HG03432 (cell line): ENCODE measurements at regions not wholly inside any gene's neighbourhood (a gene's known extent, or its start where the extent isn't known, plus 50 kb on each side); places are given as distances from the start of the nearest gene placed in this dataset.

ENCODE experiments used
- ATAC-seq: cut with Tn5 transposase; IDR thresholded peaks from one replicate; pipeline ENCODE4 v1.9.1; 2021; ENCODE audit warnings: mild to moderate bottlenecking, moderate library complexity; ENCODE audit not compliant: unreplicated experiment

- ATAC-seq, result no peak
Observed at GRCh38 chr10:78739444-78740053, 329.2 kb upstream of the ZMIZ1 start.

- no peak for ATAC-seq
Observed at GRCh38 chr10:78740976-78741915, 327.5 kb upstream of the ZMIZ1 start.

DNA sequence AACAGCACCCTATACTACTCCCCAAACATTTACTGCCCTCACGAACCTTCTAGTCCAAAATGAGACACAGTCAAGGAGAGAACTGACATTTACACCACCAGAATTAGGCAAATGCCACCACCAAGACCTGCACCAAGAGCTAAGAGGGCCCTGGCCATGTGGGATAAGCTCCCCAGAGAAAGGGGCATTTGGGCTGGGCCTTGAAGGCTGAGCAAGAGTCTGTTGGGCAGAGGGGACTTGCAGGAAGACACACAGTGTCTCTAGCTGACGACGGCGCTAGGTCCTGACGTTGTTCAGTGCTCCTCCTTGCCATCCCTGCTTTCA is 326.4 kb upstream of the ZMIZ1 start:
- no peak for ATAC-seq

DNA sequence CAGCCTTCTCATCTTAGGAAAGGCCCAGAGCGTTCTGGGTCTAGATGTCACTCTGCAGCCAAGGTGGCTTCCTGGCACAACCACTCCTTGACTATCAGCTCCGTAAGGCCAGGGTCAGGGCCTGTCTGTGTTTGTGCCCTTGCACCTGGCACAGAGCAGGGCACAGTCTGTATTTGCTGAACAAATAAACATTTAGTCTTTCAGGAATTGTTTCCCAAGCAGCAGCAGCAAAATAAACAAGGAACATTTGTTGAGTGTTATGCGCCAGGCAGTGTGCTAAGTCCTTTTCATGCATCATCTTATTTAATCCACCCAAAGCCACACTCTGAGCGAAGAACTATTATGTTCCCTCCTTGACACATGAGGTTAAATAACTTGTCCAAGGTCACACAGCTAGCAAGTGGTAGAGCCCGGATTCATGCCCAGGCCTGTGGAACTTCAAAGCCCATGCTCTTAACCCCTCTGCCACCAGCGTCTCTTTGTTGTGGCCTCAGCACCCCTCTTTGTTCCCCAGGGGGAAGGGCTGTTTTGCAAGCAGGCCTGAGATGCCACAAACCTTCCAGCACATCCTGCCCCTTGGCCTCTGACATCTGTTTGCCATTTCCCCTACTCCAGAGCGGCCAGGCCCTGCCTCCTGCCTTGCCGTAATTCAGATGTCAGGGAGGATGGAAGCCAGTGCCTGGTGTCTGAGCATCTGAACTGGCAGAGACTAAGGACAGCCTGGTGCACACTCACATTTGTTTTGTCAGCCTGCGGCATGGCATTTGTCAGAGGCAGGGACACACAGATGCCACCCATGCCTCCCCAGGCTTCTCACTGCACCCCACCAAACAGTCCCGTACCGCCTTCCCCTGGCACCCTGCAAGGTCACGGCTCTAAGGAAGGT is 325.8 kb upstream of the ZMIZ1 start:
- no peak for ATAC-seq

DNA sequence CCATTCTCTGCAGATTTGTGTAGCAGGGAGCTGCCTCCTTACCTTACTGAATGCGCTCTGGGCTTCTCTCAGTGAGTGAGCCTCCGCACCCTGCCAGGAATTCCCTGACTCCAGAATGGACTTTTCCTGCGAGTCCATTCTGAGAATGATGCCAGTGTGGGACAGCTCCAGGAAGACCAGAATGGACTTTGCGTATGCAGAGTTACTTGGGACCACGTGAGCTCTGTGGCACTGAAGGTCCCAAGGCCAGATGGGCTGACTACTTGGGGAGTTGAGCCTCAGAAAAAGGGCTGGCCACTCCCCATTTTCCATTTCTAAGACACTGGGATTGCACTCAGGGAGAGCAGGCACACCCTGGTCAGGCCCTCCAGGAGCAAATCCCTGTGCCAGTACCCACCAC is 324.7 kb upstream of the ZMIZ1 start:
- ATAC-seq, result no peak

- no peak for ATAC-seq
Observed at GRCh38 chr10:78744491-78745090, 324.2 kb upstream of the ZMIZ1 start.

- ATAC-seq, result no peak
Observed at GRCh38 chr10:78745441-78745840, 323.3 kb upstream of the ZMIZ1 start.

DNA sequence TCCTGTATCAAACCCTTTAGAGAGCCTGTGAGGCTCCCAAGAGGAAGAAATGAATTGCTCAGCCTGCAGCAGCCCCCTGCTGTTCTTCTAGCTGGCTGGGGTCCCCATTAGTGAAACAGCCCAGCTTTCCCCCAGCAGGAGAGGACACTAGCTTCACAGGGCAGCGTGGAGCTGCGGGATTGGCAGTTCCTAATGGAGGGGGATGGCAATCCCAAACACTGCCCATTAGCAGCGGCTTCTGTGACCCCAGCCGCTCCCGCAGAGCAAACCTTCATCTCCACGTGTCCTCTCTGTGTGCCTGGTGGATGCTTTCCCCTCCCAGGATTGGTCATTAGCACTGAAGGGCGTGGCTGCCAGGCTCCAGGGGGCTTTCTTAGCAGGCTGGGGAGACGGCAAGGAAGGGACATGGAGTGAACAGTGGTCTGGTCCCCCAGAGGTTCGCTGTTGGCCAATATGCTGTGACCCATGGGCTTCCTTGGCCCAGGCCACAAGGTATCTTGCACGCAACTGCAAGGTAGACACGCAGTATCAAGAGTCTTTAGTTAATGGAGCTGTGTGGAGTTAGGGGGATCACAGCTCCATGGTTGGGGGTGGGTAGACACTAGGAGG is 322.5 kb upstream of the ZMIZ1 start:
- no peak for ATAC-seq

- no peak for ATAC-seq
Observed at GRCh38 chr10:78747401-78748234, 321.1 kb upstream of the ZMIZ1 start.

DNA sequence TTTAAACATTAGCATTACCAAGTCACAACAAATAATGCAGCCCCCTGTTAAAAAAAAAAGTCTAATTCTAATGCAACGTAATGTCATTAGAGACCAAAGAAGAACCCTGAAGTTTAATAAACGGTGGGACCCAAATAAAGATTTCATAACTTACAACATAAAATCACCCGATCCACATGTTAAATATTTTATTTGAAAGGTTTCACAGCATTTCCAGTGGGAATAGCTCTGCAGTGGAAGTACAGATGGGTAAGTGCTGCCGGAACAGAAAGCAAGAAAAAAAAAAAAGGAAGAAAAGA is 320.6 kb upstream of the ZMIZ1 start:
- ATAC-seq, result no peak

DNA sequence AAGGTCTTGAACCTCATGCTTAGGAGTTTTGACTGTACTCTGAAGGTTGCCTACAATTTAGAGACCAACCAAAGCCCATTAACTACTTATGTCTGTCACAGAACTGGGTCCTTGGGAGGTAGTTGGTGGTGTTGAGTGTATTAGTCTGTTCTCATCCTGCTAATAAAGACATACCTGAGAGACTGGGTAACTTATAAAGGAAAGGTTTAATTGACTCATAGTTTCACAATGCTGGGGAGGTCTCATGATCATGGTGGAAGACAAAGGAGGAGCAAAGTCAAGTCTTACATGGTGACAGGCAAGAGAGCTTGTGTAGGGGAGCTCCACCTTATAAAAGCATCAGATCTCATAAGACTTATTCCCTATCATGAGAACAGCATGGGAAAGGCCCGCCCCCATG is 319.6 kb upstream of the ZMIZ1 start:
- no peak for ATAC-seq

GRCh38 chr10:78749898-78750297 is 318.9 kb upstream of the ZMIZ1 start:
- ATAC-seq, result no peak

- no peak for ATAC-seq
Observed at GRCh38 chr10:78750418-78750817, 318.3 kb upstream of the ZMIZ1 start.

DNA sequence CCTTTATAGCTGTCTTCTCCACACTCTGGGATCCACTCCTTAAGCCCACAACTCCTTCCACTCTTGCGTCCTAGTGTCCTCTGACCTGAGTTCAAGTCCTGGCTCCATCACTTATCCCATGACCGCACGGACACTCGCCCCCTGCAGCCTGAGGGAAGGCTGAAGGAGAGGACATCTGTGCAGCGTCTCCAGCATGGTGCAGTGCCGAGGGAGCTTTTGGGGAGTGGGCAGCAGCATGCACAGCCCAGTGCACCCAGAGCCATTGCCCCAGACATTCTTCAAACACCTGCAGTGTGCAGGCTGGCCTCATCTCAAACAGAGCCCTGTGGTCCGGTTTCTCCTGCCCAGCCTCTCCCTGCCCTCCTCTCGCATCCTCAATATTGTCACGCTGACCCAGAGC is 317.1 kb upstream of the ZMIZ1 start:
- ATAC-seq, result no peak

- ATAC-seq, result no peak
Observed at GRCh38 chr10:78752221-78752620, 316.5 kb upstream of the ZMIZ1 start.

DNA sequence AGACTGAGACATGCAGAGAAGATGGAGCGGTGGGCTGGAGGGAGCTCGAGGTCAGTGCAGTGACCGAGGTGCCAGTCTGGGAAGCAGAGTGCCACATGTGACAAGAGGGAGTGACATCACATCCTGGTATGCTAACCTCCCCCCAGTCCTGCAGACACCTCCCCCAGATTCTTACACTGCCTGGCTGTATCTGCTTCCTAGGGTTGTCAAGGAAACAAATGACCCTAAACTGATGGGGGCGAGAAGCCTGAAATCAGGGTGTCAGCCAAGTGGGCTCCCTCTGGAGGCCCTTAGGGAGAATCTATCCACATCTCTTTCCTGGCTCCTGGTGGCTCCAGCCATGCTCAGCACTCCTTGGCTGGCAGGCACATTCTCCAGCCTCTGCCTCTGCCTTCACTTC is 316.1 kb upstream of the ZMIZ1 start:
- ATAC-seq, result no peak

- ATAC-seq, result no peak
Observed at GRCh38 chr10:78754269-78755062, 314.3 kb upstream of the ZMIZ1 start.

GRCh38 chr10:78755063-78755701 is 313.6 kb upstream of the ZMIZ1 start:
- no peak for ATAC-seq
